ENCODE measurements at regions not wholly inside any gene's neighbourhood (a gene's known extent, or its start where the extent isn't known, plus 50 kb on each side); places are given as distances from the start of the nearest gene placed in this dataset.

DNA sequence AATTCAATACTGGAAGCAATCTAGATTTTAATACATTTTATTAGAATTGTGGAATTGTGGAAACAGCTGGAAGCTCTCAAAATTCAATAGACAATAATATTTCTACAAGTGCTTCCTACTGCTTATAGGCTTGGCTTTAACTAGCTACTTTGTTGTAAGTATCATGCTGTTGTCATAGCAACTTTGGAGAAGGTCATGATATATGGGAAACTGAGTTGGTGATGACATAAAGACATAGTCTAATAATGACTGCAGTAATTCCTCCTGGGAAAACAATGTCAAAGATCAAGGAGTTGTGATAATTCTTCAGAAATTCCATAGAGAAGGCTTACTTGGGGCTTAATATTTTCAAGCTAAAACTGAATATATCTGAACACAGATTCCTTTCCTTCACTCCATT is 266.6 kb downstream of the KIF21A start:
- no peaks in the 10 kb centered on the region for H3K9me3 ChIP-seq
- H3K4me3 ChIP-seq: no peak overlapping the region
- TF ChIP-seq POLR2AphosphoS5 (IDR thresholded peaks at IDR 0.05) (no peak), POLR2A (IDR thresholded peaks at IDR 0.05) (no peak), EP300 (IDR thresholded peaks at IDR 0.05; ENCODE audit: low read depth) (no peak)
- TF ChIP-seq, protein P1, sequence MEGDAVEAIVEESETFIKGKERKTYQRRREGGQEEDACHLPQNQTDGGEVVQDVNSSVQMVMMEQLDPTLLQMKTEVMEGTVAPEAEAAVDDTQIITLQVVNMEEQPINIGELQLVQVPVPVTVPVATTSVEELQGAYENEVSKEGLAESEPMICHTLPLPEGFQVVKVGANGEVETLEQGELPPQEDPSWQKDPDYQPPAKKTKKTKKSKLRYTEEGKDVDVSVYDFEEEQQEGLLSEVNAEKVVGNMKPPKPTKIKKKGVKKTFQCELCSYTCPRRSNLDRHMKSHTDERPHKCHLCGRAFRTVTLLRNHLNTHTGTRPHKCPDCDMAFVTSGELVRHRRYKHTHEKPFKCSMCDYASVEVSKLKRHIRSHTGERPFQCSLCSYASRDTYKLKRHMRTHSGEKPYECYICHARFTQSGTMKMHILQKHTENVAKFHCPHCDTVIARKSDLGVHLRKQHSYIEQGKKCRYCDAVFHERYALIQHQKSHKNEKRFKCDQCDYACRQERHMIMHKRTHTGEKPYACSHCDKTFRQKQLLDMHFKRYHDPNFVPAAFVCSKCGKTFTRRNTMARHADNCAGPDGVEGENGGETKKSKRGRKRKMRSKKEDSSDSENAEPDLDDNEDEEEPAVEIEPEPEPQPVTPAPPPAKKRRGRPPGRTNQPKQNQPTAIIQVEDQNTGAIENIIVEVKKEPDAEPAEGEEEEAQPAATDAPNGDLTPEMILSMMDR (IDR thresholded peaks at IDR 0.05): no peak
- intact Hi-C loops (cut with DNase I; ENCODE audit: low total_unique reads) (no loop called here), in situ Hi-C loops (cut with MboI; ENCODE audit: low pct_ligation_motif_present in 1 of 4, low pct_unique_long_range_greater_than_20kb in 1 of 4, low sequenced_read_pairs in 3 of 4) (no loop called here)
- H3K27me3 ChIP-seq: no peaks in the 10 kb centered on the region
- H3K4me1 ChIP-seq: peaks cover 0 to 5% (median 0%) of the 10 kb centered on the region in 4 donors
- DNase-seq: no peak
- H3K27ac ChIP-seq: no peak overlapping the region
- no peaks in the 10 kb centered on the region for H3K36me3 ChIP-seq

DNA sequence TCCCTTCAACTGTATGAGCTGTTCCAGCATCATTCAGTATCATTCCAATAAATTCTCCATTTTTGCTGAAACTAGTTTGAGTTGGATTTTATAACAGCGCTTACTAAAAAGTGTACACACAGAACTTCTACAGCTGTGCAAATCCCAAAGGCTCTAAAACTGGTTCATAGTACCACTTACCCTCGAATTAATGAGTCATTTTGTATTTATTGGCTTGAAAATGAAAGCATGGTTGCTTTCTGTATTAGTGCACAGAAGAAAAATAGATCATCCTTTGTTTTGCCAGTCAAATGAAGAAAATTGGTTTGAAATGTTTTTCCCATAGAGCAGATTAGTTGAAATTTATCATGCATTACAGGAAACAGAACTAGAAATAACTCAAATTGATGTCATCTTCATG is 268.3 kb upstream of the CPNE8 start:
- Histone ChIP-seq H3K4me1 (no peaks in the 10 kb centered on the region), H3K27ac (no peak overlapping the region), H3K36me3 (no peaks in the 10 kb centered on the region), H3K27me3 (no peaks in the 10 kb centered on the region), H3K9me3 (no peaks in the 10 kb centered on the region), H3K4me3 (no peak overlapping the region)
- DNase-seq: no peak
- in situ Hi-C loops (cut with MboI; ENCODE audit: low pct_ligation_motif_present in 1 of 4, low pct_unique_long_range_greater_than_20kb in 1 of 4, low sequenced_read_pairs in 3 of 4): no loop called here
- WGBS, 2 donors (ENCODE audit: low coverage in 1 of 2): 17 to 40% methylated on average over 1 to 2 of the region's 2 CpGs
- intact Hi-C loops (cut with DNase I; ENCODE audit: low total_unique reads): no loop called here
- TF ChIP-seq POLR2A (IDR thresholded peaks at IDR 0.05) (no peak), POLR2AphosphoS5 (IDR thresholded peaks at IDR 0.05) (no peak), EP300 (IDR thresholded peaks at IDR 0.05; ENCODE audit: low read depth) (no peak)

DNA sequence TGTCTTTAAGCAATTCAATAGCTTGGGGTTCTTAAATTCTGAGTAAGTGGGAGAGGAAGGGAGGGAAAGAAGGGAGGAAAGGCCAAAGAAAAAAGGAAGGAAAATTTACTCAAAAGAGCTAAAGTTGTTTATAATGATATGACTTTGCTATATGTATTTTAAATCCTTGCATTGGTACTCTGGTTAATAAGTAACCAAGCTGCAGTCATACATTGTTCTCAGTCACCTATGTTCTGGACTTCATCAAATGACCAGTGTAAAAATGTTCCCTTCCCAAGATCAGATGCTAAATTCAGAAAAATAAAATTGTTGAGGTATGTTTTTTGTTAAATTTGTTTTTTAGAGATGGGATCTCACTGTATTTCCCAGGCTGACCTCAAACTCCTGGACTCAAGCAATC is 259.9 kb upstream of the CPNE8 start:
- intact Hi-C loops (cut with DNase I; ENCODE audit: low total_unique reads) (no loop called here), in situ Hi-C loops (cut with MboI; ENCODE audit: low pct_ligation_motif_present in 1 of 4, low pct_unique_long_range_greater_than_20kb in 1 of 4, low sequenced_read_pairs in 3 of 4) (no loop called here)
- TF ChIP-seq, protein P1 (IDR thresholded peaks at IDR 0.05): no peak
- Histone ChIP-seq H3K27me3 (no peaks in the 10 kb centered on the region), H3K36me3 (no peaks in the 10 kb centered on the region), H3K9me3 (no peaks in the 10 kb centered on the region), H3K4me3 (no peak overlapping the region), H3K4me1 (no peaks in the 10 kb centered on the region), H3K27ac (no peak overlapping the region)
- DNase-seq: no peak

DNA sequence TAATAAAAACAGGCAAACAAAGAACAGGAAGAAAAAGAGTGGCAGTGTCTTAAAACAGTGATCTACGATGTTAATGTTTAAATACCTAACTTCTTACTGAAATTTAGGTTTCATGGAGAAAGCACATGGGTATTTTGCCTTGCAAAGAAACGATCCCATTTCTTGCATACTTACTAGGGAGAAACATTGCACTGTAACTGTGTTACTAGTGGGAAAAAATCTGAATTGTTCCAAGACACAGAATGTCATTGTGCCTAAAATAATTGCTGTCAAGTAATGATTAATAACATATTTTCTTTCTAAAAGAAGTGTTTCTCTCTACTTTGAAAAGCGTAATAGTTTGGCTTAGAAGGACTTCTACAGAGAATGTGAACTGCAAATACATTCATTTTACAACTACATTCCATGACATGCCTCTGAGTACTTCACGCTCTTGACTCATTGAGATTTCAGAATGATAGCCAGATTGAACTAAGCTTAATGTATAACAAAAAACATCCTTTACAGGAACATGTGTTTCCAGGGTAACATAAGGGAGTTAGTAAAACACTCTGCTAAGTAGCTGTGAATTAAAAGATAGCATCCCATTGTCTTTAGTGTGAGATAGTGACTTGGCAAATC is 256.2 kb upstream of the CPNE8 start:
- 69% methylated on average over 4 of the region's 4 CpGs for WGBS, 2 donors (ENCODE audit: low coverage in 1 of 2)
- no peak overlapping the region for H3K4me3 ChIP-seq
- H3K9me3 ChIP-seq: no peaks in the 10 kb centered on the region
- in situ Hi-C loops (cut with MboI; ENCODE audit: low pct_ligation_motif_present in 1 of 4, low pct_unique_long_range_greater_than_20kb in 1 of 4, low sequenced_read_pairs in 3 of 4) (no loop called here), intact Hi-C loops (cut with DNase I; ENCODE audit: low total_unique reads) (no loop called here)
- H3K36me3 ChIP-seq: no peaks in the 10 kb centered on the region
- TF ChIP-seq POLR2A (IDR thresholded peaks at IDR 0.05) (no peak), EP300 (IDR thresholded peaks at IDR 0.05; ENCODE audit: low read depth) (no peak), POLR2AphosphoS5 (IDR thresholded peaks at IDR 0.05) (no peak)
- TF ChIP-seq, protein P1 (IDR thresholded peaks at IDR 0.05): no peak
- H3K27me3 ChIP-seq: no peaks in the 10 kb centered on the region
- H3K4me1 ChIP-seq: no peaks in the 10 kb centered on the region
- DNase-seq: no peak
- H3K27ac ChIP-seq: no peak overlapping the region

DNA sequence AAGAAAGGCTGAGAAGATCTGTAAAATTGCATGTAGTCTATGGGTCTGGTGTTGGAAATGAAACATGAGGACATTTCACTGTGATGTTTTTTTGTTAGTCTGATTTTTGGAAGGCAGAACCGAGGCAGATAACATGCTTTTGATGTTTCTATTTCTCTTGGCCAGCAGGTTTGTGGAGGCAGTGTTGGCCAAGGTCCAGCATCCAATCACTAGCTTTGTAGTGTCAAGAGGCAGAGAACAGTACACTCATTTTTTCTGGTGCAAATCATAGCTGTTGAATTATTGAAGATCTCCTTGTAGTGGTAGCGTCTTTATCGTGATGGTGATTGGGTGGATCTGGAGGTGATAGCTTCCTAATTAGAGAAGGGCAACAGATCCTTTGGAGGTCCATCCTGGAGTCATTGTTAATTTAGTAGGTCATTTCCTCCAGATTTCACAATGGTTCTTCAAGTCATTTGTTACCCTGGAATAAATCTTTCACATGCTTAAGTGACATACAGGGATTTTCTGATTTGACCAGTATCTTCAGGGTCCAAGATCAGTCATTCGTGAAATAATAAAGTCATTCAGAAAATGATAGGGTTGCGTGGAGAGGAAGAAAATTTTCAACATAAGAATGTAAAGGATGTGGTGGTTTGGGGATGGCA is 252.4 kb upstream of the CPNE8 start:
- Histone ChIP-seq H3K4me1 (no peaks in the 10 kb centered on the region), H3K27me3 (no peaks in the 10 kb centered on the region), H3K9me3 (no peaks in the 10 kb centered on the region), H3K27ac (no peak overlapping the region), H3K4me3 (no peak overlapping the region), H3K36me3 (no peaks in the 10 kb centered on the region)
- intact Hi-C loops (cut with DNase I; ENCODE audit: low total_unique reads) (no loop called here), in situ Hi-C loops (cut with MboI; ENCODE audit: low pct_ligation_motif_present in 1 of 4, low pct_unique_long_range_greater_than_20kb in 1 of 4, low sequenced_read_pairs in 3 of 4) (loop anchor here in 1 of 4 donors (10.0 kb wide), 1 partner anchor 117 kb away; no protein-coding TSS in a partner anchor)
- DNase-seq: no peak
- TF ChIP-seq, protein P1 (IDR thresholded peaks at IDR 0.05): no peak
- TF ChIP-seq POLR2A (IDR thresholded peaks at IDR 0.05): no peak
- no peak for TF ChIP-seq POLR2AphosphoS5 (IDR thresholded peaks at IDR 0.05)
- no peak for TF ChIP-seq EP300 (IDR thresholded peaks at IDR 0.05; ENCODE audit: low read depth)
- WGBS, 2 donors (ENCODE audit: low coverage in 1 of 2): 57 to 64% methylated on average over 3 to 5 of the region's 5 CpGs

Measured in transverse colon (tissue), 4 donors.